H1 (cell line): ENCODE measurements at regions not wholly inside any gene's neighbourhood (a gene's known extent, or its start where the extent isn't known, plus 50 kb on each side); places are given as distances from the start of the nearest gene placed in this dataset.

Experiments used
- CTCF ChIA-PET: fragments of 300-600 bp; sonication (Branson Sonifier 250); formaldehyde crosslinking; loops from one replicate; lab custom pipeline; 2021; ENCODE audit not compliant: partially characterized antibody; lab: Charles Lee
- POLR2A ChIA-PET: fragments of 300-600 bp; sonication (Branson Sonifier 250); formaldehyde crosslinking; loops from one replicate; lab custom pipeline; 2021; ENCODE audit warnings: inconsistent platforms; ENCODE audit not compliant: partially characterized antibody; lab: Charles Lee
- DNase-seq, 2 experiments: peaks; one replicate each; pipeline versions ENCODE4 v3.0.0 to v3.0.0-alpha.2; 2010 to 2022; ENCODE audit warnings: low spot score in 2 of 2, low read depth in 1 of 2, mixed read lengths in 1 of 2
- FAIRE-seq: peaks from 2 replicates; lab custom pipeline; 2011; peaks lifted over from hg19 to GRCh38; lab: Jason Lieb, UNC
- H2AFZ ChIP-seq: 2 replicates; pipeline ENCODE4 v1.8.1; 2012; ENCODE audit warnings: low read length, inconsistent platforms
- H2AK5ac ChIP-seq: 2 replicates; pipeline ENCODE4 v1.6.1; 2013; ENCODE audit warnings: low read depth, low read length
- H2BK120ac ChIP-seq: replicated peaks from 2 replicates; pipeline ENCODE3; 2013; ENCODE audit warnings: low read depth, low read length, inconsistent platforms
- H2BK12ac ChIP-seq: 2 replicates; pipeline ENCODE4 v1.6.1; 2013; ENCODE audit warnings: low read depth, low read length
- H2BK15ac ChIP-seq: 2 replicates; pipeline ENCODE4 v1.6.1; 2013; ENCODE audit warnings: low read length
- H2BK20ac ChIP-seq: 2 replicates; pipeline ENCODE4 v1.6.1; 2013; ENCODE audit warnings: low read length
- H2BK5ac ChIP-seq: 2 replicates; pipeline ENCODE4 v1.6.1; 2013; ENCODE audit warnings: low read depth, low read length
- H3K14ac ChIP-seq: 2 replicates; pipeline ENCODE4 v1.6.1; 2013; ENCODE audit warnings: inconsistent platforms; ENCODE audit not compliant: insufficient read length
- H3K18ac ChIP-seq: 2 replicates; pipeline ENCODE4 v1.6.1; 2013; ENCODE audit warnings: low read length; ENCODE audit errors: extremely low read depth
- H3K23ac ChIP-seq: 2 replicates; pipeline ENCODE4 v1.6.1; 2013; ENCODE audit warnings: inconsistent platforms; ENCODE audit not compliant: insufficient read length
- H3K23me2 ChIP-seq: 2 replicates; pipeline ENCODE4 v1.6.1; 2013; ENCODE audit warnings: low read depth, low read length
- H3K27ac ChIP-seq: 2 replicates; pipeline ENCODE4 v1.6.1; 2011; ENCODE audit warnings: low read depth, low read length, inconsistent platforms
- H3K27me3 ChIP-seq, 4 experiments: replicated peaks in 1 of 4; 1 replicate in 1 of 4; 2 replicates in 3 of 4; pipeline versions ENCODE4 v1.6.1 to v1.8.1; 2011 to 2013; ENCODE audit warnings: low read length in 3 of 4, mild to moderate bottlenecking in 3 of 4, inconsistent platforms in 2 of 4, mixed read lengths in 2 of 4, moderate library complexity in 1 of 4; ENCODE audit not compliant: control insufficient read depth in 3 of 4, insufficient read depth in 3 of 4; ENCODE audit errors: extremely low read depth in 1 of 4
- H3K36me3 ChIP-seq, 4 experiments: 2 replicates each; pipeline versions ENCODE4 v1.6.1 to v1.8.1; 2011 to 2013; ENCODE audit warnings: mild to moderate bottlenecking in 4 of 4, low read length in 3 of 4, moderate library complexity in 2 of 4, control low read depth in 1 of 4, inconsistent platforms in 1 of 4; ENCODE audit not compliant: insufficient read depth in 4 of 4, control insufficient read depth in 2 of 4
- H3K4ac ChIP-seq: replicated peaks from 2 replicates; pipeline ENCODE3; 2013; ENCODE audit warnings: low read length, low read depth, mixed read lengths, inconsistent platforms; ENCODE audit not compliant: insufficient read length
- H3K4me1 ChIP-seq, 4 experiments: replicated peaks in 1 of 4; 1 replicate in 1 of 4; 2 replicates in 3 of 4; pipeline versions ENCODE4 v1.6.1 to v1.8.1; 2011 to 2013; ENCODE audit warnings: low read length in 3 of 4, inconsistent platforms in 2 of 4, mixed read lengths in 1 of 4; ENCODE audit not compliant: insufficient read depth in 4 of 4, control insufficient read depth in 3 of 4
- H3K4me2 ChIP-seq, 2 experiments: 2 replicates each; pipeline versions ENCODE4 v1.6.1 to v1.8.1; 2011 to 2013; ENCODE audit warnings: low read depth in 2 of 2, low read length in 2 of 2, control low read depth in 1 of 2, inconsistent platforms in 1 of 2, mild to moderate bottlenecking in 1 of 2; ENCODE audit not compliant: insufficient read depth in 1 of 2
- H3K4me3 ChIP-seq, 4 experiments: fragments of 200-600, 300-600 bp in 1 of 4; sonication (generic), shearing (Covaris generic), sonication (Bioruptor Twin) in 1 of 4; 2 replicates each; pipeline versions ENCODE4 v1.5.1 to v1.8.1; 2011 to 2016; ENCODE audit warnings: low read length in 4 of 4, low read depth in 3 of 4, control low read depth in 2 of 4, inconsistent platforms in 2 of 4, mild to moderate bottlenecking in 2 of 4, mixed read lengths in 1 of 4, moderate library complexity in 1 of 4; ENCODE audit not compliant: insufficient read depth in 2 of 4; ENCODE audit errors: extremely low read depth in 1 of 4
- H3K56ac ChIP-seq: replicated peaks from 2 replicates; pipeline ENCODE3; 2013; ENCODE audit warnings: low read depth, mild to moderate bottlenecking, mixed read lengths, low read length, inconsistent platforms; ENCODE audit not compliant: insufficient read length
- H3K79me1 ChIP-seq: 2 replicates; pipeline ENCODE4 v1.6.1; 2013; ENCODE audit warnings: low read depth, low read length, control low read depth
- H3K79me2 ChIP-seq, 2 experiments: 2 replicates each; pipeline versions ENCODE4 v1.6.1 to v1.8.1; 2012 to 2013; ENCODE audit warnings: low read length in 2 of 2, mild to moderate bottlenecking in 2 of 2, inconsistent platforms in 1 of 2; ENCODE audit not compliant: insufficient read depth in 2 of 2, control insufficient read depth in 1 of 2
- H3K9ac ChIP-seq, 4 experiments: replicated peaks in 1 of 4; 1 replicate in 1 of 4; 2 replicates in 3 of 4; pipeline versions ENCODE4 v1.6.1 to v1.8.1; 2011 to 2013; ENCODE audit warnings: low read depth in 3 of 4, low read length in 3 of 4, control low read depth in 2 of 4, mild to moderate bottlenecking in 2 of 4, moderate library complexity in 2 of 4, inconsistent platforms in 1 of 4; ENCODE audit errors: extremely low read depth in 1 of 4
- H3K9me3 ChIP-seq, 2 experiments: 2 replicates each; pipeline versions ENCODE4 v1.6.1 to v1.8.1; 2012 to 2013; ENCODE audit warnings: mild to moderate bottlenecking in 2 of 2, moderate library complexity in 2 of 2, control low read depth in 1 of 2, inconsistent platforms in 1 of 2, low read depth in 1 of 2, low read length in 1 of 2, mixed read lengths in 1 of 2; ENCODE audit not compliant: insufficient read depth in 2 of 2
- H4K20me1 ChIP-seq, 2 experiments: replicated peaks in 1 of 2; 2 replicates each; pipeline versions ENCODE3 to v1.8.1; 2011 to 2013; ENCODE audit warnings: inconsistent platforms in 2 of 2, low read length in 2 of 2, mild to moderate bottlenecking in 1 of 2; ENCODE audit not compliant: insufficient read depth in 2 of 2, control insufficient read depth in 1 of 2
- H4K5ac ChIP-seq: 2 replicates; pipeline ENCODE4 v1.6.1; 2013; ENCODE audit warnings: low read length, low read depth, mixed read lengths, inconsistent platforms; ENCODE audit not compliant: insufficient read length
- H4K8ac ChIP-seq: 2 replicates; pipeline ENCODE4 v1.8.0; 2013; ENCODE audit warnings: mild to moderate bottlenecking, moderate library complexity, low read length, inconsistent platforms; ENCODE audit not compliant: insufficient read depth; ENCODE audit errors: extremely low read depth
- H4K91ac ChIP-seq: replicated peaks from 2 replicates; pipeline ENCODE3; 2013; ENCODE audit warnings: low read length, mixed read lengths, inconsistent platforms; ENCODE audit not compliant: insufficient read length
- CBX8 ChIP-seq: fragments of 300-800, 300-1000 bp; sonication (generic); IDR thresholded peaks from 2 replicates; pipeline ENCODE4 v1.7.1; 2016; ENCODE audit warnings: low read depth, low read length, borderline replicate concordance
- JUN ChIP-seq: IDR thresholded peaks from 2 replicates; pipeline ENCODE4 v1.6.1; 2011; ENCODE audit warnings: low read depth, mild to moderate bottlenecking, improper control_type of control experiment, low read length
- NANOG ChIP-seq: IDR thresholded peaks from 2 replicates; pipeline ENCODE4 v1.6.1; 2011; ENCODE audit warnings: low read length, low read depth, mild to moderate bottlenecking, inconsistent platforms; ENCODE audit not compliant: insufficient read depth, poor library complexity, severe bottlenecking
- POU5F1 ChIP-seq: IDR thresholded peaks from 2 replicates; pipeline ENCODE4 v1.6.1; 2011; ENCODE audit warnings: low read depth, mild to moderate bottlenecking, low read length, moderate library complexity
- ZNF274 ChIP-seq: IDR thresholded peaks from 2 replicates; pipeline ENCODE4 v1.7.0; 2012; ENCODE audit warnings: low read length, borderline replicate concordance; ENCODE audit errors: extremely low read depth
- WGBS, 2 experiments: shearing (Covaris generic) in 1 of 2; methylation state at CpG; one replicate each; pipeline versions ENCODE4 v1.1.6 to v1.1.7; 2013 to 2015; ENCODE audit warnings: low lambda C conversion rate in 2 of 2, mixed read lengths in 2 of 2, inconsistent platforms in 1 of 2, low coverage in 1 of 2, missing lambda C conversion rate in 1 of 2; ENCODE audit not compliant: insufficient replicate concordance in 2 of 2, insufficient coverage in 1 of 2, insufficient read length in 1 of 2; ENCODE audit errors: extremely low coverage in 1 of 2, missing lambda C conversion rate in 1 of 2; 5-methylcytosine and 5-hydroxymethylcytosine counted together

DNA sequence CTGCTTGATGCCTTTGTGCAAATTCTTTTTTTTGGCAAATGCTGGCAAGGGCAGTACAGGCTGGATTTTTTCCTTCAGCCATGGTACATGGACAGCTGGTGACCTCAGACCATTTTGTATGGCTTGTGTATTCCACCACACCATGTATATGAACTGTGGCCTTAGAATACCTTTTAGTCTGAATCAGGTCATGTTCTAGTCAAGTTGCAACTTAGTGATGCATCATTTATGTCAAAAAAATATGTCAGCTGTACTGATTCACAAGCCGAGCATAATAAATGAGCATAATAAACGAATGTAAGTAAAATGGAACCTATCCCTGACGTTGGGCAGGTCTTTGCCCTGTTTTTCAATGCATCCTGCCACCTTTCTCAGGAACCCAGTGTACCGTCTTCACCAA is 219.7 kb upstream of the RUNX1 start:
- no peak overlapping the region for H3K56ac ChIP-seq
- no peaks in the 10 kb centered on the region for H4K20me1 ChIP-seq
- no peaks in the 10 kb centered on the region for H3K79me2 ChIP-seq
- H3K79me1 ChIP-seq, result no peaks in the 10 kb centered on the region
- no peak overlapping the region for H2BK20ac ChIP-seq
- ChIA-PET CTCF (no interaction called here), POLR2A (no interaction called here)
- no peak overlapping the region for H4K91ac ChIP-seq
- H3K18ac ChIP-seq, result no peak overlapping the region
- H2BK120ac ChIP-seq, result no peak overlapping the region
- H3K23ac ChIP-seq, result no peak overlapping the region
- H4K8ac ChIP-seq, result no peak overlapping the region
- no peak overlapping the region for H2BK15ac ChIP-seq
- H2AK5ac ChIP-seq, result no peak overlapping the region
- H3K9ac ChIP-seq, result no peak overlapping the region
- H2BK5ac ChIP-seq, result no peak overlapping the region
- H3K27me3 ChIP-seq, result no peaks in the 10 kb centered on the region
- H2BK12ac ChIP-seq, result no peak overlapping the region
- H3K36me3 ChIP-seq, result no peaks in the 10 kb centered on the region
- no peak overlapping the region for H3K27ac ChIP-seq
- H3K4me1 ChIP-seq, result no peaks in the 10 kb centered on the region
- H2AFZ ChIP-seq, result no peak overlapping the region
- FAIRE-seq (no peak), DNase-seq (no peak)
- no peak overlapping the region for H4K5ac ChIP-seq
- no peak overlapping the region for H3K14ac ChIP-seq
- H3K4me3 ChIP-seq, result no peak overlapping the region
- H3K23me2 ChIP-seq, result no peaks in the 10 kb centered on the region; the same call in 1 of the 2 replicates
- no peaks in the 10 kb centered on the region; a peak in 1 of 4 replicates for H3K9me3 ChIP-seq
- H3K4me2 ChIP-seq, result no peak overlapping the region
- 78% methylated on average over 4 of the region's 4 CpGs; no CpG with 5 or more reads in 1 of the 2 experiments for WGBS, 2 experiments
- H3K4ac ChIP-seq, result no peak overlapping the region
- no peak for TF ChIP-seq JUN
- TF ChIP-seq NANOG, result no peak
- TF ChIP-seq CBX8, result no peak
- no peak for TF ChIP-seq ZNF274
- TF ChIP-seq POU5F1, result no peak
